GM10266 (cell line): ENCODE measurements at regions not wholly inside any gene's neighbourhood (a gene's known extent, or its start where the extent isn't known, plus 50 kb on each side); places are given as distances from the start of the nearest gene placed in this dataset.

ENCODE experiments used
- DNase-seq: peaks from one replicate; pipeline ENCODE4 v3.0.0; 2012; ENCODE audit errors: extremely low spot score
- TF ChIP-seq, protein P1 (sequence below): IDR thresholded peaks from 2 replicates; pipeline ENCODE4 v1.5.1; 2012; ENCODE audit warnings: mild to moderate bottlenecking, low read depth; ENCODE audit not compliant: control insufficient read depth, insufficient read depth; ENCODE audit errors: missing control alignments

DNA sequence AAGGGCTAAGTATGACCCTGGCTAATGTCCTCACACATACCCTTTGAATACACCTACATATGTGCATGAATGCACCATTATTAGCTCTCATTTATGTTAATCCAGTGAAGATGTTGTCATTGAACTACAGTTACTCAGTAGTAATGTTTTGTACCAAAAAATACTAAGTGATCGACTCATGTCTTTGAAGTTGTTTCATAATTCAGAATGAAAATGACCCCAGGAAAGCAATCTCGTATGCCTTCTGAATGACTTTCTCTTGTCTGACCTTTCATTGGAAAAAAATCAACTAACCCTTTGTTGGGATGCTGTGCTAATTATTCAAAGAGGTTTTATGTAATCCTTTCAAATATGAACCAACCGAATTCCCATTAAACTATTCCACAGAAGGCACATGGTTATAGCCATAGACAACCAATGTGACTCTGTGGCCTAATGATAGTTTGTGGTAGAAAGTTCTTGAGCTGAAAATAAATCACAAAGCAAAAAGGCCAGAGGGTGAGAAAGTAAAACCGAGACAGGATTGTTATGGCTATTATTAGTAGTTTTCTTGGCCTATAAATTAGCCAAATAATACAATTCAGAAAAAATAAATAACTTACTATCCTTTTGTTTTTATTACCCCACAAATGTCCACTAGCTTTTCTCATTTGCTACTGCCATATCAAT is 86.8 kb upstream of the STARD13 start:
- no peak for DNase-seq

DNA sequence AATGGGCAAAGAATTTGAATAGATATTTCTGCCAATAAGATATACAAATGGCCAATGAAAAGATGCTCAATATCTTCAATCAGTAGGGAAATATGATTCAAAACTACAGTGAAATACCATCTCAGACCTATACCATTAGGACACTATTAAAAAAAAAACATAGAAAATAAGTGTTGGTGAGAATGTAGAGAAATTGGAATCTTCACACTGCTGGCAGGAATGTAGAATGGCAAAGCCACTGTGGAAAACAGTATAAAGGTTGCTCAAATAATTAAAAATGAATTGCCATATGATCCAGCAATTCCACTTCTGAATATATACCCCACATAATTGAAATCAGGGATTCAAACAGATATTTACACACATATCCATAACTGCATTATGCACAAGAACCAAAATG is 88.1 kb upstream of the STARD13 start:
- DNase-seq, result no peak
- TF ChIP-seq, protein P1, sequence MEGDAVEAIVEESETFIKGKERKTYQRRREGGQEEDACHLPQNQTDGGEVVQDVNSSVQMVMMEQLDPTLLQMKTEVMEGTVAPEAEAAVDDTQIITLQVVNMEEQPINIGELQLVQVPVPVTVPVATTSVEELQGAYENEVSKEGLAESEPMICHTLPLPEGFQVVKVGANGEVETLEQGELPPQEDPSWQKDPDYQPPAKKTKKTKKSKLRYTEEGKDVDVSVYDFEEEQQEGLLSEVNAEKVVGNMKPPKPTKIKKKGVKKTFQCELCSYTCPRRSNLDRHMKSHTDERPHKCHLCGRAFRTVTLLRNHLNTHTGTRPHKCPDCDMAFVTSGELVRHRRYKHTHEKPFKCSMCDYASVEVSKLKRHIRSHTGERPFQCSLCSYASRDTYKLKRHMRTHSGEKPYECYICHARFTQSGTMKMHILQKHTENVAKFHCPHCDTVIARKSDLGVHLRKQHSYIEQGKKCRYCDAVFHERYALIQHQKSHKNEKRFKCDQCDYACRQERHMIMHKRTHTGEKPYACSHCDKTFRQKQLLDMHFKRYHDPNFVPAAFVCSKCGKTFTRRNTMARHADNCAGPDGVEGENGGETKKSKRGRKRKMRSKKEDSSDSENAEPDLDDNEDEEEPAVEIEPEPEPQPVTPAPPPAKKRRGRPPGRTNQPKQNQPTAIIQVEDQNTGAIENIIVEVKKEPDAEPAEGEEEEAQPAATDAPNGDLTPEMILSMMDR, result no peak

More for the DNA sequence above, 86.8 kb upstream of the STARD13 start:
- TF ChIP-seq, protein P1, result no peak

DNA sequence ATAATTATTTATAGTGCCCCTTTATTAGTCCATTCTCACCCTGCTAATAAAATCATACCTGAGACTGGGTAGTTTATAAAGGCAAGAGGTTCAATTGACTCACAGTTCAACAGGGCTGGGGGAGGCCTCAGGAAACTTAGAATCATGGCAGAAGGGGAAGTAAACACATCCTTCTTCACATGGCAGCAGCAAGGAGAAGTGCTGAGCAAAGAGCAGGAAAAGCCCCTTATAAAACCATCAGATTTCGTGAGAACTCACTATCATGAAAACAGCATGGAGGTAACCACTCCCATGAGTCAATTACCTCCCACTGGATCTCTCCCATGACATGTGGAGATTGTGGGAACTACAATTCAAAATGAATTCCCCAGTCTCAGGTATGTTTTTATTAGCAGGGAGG is 89.9 kb upstream of the STARD13 start:
- no peak for DNase-seq
- TF ChIP-seq, protein P1, result no peak

DNA sequence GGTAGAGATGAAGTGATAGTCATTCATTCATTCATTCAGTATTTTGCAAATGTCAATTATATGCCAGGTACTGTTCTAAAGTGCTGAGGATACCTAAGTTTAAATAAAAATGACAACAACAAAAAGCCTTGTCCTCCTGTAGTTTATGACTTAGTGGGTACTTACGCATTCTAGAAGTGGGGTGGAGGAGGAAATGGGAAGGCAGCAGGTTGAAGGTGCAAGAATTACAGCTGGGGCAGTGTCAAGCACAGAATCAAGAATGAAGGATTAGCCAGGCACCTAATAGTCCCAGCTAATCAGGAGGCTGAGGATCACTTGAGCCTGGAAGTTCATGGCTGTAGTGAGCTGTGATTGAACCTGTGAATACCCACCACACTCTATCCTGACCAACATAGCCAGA is 90.7 kb upstream of the STARD13 start:
- TF ChIP-seq, protein P1, result no peak
- no peak for DNase-seq

DNA sequence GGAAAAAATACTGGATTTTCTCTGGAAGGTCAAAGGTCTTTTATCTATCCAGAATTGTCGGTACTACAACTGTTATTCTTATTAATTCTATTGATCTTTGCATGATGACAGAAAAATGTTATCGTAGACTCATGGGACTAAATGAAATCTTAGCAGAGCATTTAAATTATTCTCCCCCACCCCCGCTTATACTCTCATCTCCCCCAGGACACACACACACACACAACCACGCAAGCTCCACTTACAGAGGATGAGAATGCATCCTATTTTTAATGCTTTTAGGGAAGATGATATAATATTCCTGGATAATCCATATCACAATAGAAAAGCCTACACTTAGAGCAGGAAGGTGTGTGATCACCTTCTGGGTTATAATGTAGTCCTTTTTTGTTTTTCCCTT is 91.9 kb upstream of the STARD13 start:
- no peak for DNase-seq
- TF ChIP-seq, protein P1, result no peak

DNA sequence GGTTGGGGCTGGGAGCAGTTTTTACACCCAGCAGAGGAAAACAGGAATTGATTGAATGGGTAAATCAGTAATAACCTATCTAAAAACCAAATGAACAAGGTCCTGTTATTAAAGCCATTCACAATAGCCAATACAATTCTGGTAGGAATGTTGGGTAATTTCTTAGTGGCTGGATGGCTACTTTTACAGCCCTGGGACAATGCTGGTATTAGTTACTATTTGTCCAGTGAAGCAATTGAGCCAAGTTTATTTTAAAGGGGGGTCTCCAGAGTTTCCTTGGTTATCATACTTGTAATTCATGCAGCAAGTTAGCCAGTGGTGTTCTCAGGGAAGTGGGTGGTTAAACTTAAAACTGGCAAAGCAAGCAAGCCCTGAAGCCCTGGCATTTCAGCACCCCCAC is 92.3 kb upstream of the STARD13 start:
- no peak for DNase-seq
- TF ChIP-seq, protein P1, result no peak

DNA sequence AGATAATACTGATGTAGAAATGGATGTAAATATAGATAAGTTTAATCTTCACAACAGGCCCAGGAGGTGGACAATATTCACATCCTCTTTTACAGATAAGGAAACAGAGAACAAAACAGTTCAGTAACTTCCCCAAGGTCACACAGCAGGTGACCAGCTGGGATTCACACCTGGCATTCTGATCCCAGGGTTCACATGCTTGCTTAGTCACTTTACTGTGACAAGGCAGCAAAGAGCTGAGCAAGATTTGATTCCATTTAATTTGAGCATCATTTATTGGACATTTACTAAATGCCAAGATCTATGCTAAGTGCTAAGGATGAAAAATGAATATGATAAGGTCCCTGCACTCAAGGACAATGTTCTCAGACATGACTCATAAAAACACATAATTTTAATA is 94.1 kb upstream of the STARD13 start:
- no peak for DNase-seq
- TF ChIP-seq, protein P1, result no peak
